ENCODE measurements at regions not wholly inside any gene's neighbourhood (a gene's known extent, or its start where the extent isn't known, plus 50 kb on each side); places are given as distances from the start of the nearest gene placed in this dataset.

DNA sequence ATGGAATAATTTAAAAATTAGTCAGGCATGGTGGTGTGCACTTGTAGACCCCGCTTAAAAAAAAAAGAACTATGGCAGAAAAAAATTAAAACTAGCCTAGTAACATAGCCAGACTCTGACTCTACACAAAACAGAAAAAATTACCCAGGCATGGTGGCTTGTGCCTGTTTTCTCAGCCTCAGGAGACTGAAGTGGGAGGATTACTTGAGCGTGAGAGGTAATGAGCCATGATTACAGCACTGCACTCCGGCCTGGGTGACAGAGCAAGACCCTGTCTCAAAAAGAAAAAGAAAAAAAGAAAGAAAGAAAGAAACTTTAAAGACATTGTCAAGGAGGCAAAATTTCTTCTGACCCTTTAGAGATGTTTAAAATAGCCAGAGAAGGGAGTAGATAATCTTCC is 109.0 kb upstream of the TMEM106B start:
- Histone ChIP-seq H3K4me3 (no peak overlapping the region), H3K27ac (no peak overlapping the region), H3K27me3 (no peaks in the 10 kb centered on the region), H3K9me3 (no peaks in the 10 kb centered on the region), H3K4me1 (no peaks in the 10 kb centered on the region), H3K36me3 (no peaks in the 10 kb centered on the region)
- TF ChIP-seq POLR2A (IDR thresholded peaks at IDR 0.05) = no peak
- TF ChIP-seq, protein P1, sequence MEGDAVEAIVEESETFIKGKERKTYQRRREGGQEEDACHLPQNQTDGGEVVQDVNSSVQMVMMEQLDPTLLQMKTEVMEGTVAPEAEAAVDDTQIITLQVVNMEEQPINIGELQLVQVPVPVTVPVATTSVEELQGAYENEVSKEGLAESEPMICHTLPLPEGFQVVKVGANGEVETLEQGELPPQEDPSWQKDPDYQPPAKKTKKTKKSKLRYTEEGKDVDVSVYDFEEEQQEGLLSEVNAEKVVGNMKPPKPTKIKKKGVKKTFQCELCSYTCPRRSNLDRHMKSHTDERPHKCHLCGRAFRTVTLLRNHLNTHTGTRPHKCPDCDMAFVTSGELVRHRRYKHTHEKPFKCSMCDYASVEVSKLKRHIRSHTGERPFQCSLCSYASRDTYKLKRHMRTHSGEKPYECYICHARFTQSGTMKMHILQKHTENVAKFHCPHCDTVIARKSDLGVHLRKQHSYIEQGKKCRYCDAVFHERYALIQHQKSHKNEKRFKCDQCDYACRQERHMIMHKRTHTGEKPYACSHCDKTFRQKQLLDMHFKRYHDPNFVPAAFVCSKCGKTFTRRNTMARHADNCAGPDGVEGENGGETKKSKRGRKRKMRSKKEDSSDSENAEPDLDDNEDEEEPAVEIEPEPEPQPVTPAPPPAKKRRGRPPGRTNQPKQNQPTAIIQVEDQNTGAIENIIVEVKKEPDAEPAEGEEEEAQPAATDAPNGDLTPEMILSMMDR (IDR thresholded peaks at IDR 0.05) = no peak
- intact Hi-C loops (cut with DNase I) = no loop called here
- WGBS (ENCODE audit: insufficient coverage, low coverage, low lambda C conversion rate, missing lambda C conversion rate) = 29% methylated on average over 3 of the region's 3 CpGs
- DNase-seq (no peak), ATAC-seq (no peak)

DNA sequence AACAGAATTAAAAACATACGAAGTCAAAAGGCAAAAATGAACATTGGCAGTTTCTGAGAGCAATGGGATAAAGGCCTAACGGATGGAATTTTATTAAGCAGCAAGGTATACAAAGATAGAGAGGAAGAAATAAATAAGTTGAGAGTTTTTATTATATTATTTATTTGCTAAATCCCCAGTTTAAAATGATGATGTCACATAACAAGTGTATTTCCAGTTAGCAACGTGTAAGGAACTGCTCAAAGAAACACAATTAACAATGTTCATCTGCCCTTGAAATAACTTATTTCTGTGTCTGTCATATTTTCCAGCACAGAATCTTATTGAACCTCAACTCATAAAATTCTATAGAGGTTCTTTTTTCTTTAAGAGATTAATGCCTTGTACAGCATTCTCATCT is 108.6 kb upstream of the TMEM106B start:
- DNase-seq = no peak
- no peaks in the 10 kb centered on the region for H3K9me3 ChIP-seq
- no peaks in the 10 kb centered on the region for H3K36me3 ChIP-seq
- intact Hi-C loops (cut with DNase I) = no loop called here
- WGBS (ENCODE audit: insufficient coverage, low coverage, low lambda C conversion rate, missing lambda C conversion rate) = 57% methylated on average over 3 of the region's 3 CpGs
- no peak for ATAC-seq
- no peak overlapping the region for H3K27ac ChIP-seq
- H3K4me1 ChIP-seq = no peaks in the 10 kb centered on the region
- no peaks in the 10 kb centered on the region for H3K27me3 ChIP-seq
- no peak overlapping the region for H3K4me3 ChIP-seq
- TF ChIP-seq, protein P1 (IDR thresholded peaks at IDR 0.05) = no peak
- no peak for TF ChIP-seq POLR2A (IDR thresholded peaks at IDR 0.05)

DNA sequence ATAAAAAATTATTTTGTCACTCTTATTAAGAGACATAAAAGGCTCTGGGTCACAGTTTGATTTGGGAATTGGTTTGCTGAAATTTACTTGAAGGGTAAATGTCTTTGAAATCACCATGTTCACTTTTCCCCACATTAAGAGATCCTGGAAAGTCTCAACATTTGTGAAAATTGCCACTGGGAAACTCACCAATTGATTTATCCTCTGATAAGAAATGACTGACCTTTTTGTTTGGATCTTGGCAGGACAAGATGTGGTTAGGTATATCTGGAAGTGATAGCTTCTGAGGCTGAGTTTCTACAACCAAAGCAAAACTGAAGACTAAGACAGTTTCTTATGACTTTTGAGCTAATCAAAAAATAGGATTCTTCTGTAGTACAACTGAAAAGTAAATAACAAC is 107.1 kb upstream of the TMEM106B start:
- H3K9me3 ChIP-seq = no peaks in the 10 kb centered on the region
- DNase-seq (no peak), ATAC-seq (no peak)
- no peaks in the 10 kb centered on the region for H3K4me1 ChIP-seq
- H3K27me3 ChIP-seq = no peaks in the 10 kb centered on the region
- no peak overlapping the region for H3K4me3 ChIP-seq
- no peaks in the 10 kb centered on the region for H3K36me3 ChIP-seq
- intact Hi-C loops (cut with DNase I) = no loop called here
- H3K27ac ChIP-seq = no peak overlapping the region
- TF ChIP-seq POLR2A (IDR thresholded peaks at IDR 0.05) = no peak
- TF ChIP-seq, protein P1 (IDR thresholded peaks at IDR 0.05) = no peak

DNA sequence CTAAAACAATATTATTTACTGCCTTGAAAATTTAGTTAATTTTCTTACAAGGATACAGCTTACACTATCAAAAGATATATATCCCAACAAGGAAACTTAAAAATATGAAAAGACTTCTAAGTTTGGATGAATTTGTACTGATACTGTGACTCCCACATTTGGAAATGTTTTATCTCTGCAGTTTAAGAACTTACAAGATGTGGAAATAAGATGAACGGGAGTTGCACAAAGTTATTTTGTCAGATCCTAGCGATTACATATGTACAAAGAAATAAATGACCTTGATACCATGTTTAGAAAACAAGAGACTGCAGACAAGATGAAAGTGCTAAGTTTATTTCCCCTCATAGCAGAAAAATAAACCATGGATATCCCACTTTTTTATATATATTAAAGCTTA is 103.7 kb upstream of the TMEM106B start:
- DNase-seq = no peak
- Histone ChIP-seq H3K9me3 (no peaks in the 10 kb centered on the region), H3K27ac (no peak overlapping the region), H3K36me3 (no peaks in the 10 kb centered on the region), H3K4me3 (no peak overlapping the region), H3K27me3 (no peaks in the 10 kb centered on the region), H3K4me1 (no peaks in the 10 kb centered on the region)
- WGBS (ENCODE audit: insufficient coverage, low coverage, low lambda C conversion rate, missing lambda C conversion rate) = 59% methylated on average over 2 of the region's 2 CpGs
- no peak for ATAC-seq
- intact Hi-C loops (cut with DNase I) = no loop called here
- TF ChIP-seq, protein P1 (IDR thresholded peaks at IDR 0.05) = no peak
- no peak for TF ChIP-seq POLR2A (IDR thresholded peaks at IDR 0.05)

DNA sequence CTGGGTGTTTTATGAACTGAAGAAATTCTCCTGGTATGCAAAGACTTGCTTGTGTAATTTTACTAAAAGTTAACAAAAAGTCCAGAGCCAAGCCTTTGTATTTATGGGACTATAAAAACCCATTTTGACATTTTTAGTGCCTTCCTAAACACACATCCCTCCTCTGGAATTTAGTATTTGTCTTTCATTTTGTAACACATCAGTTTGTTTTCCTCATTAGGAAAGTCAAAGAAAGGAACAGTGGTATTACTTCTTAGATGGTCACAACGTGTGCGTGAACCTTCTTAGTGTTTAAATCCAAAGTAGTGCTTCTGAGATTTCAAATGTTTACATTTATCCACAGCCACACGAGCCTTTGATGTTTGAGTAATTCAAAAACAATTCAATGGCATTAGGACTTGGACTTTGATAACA is 103.2 kb upstream of the TMEM106B start:
- Histone ChIP-seq H3K4me1 (no peaks in the 10 kb centered on the region), H3K4me3 (no peak overlapping the region), H3K36me3 (no peaks in the 10 kb centered on the region), H3K9me3 (no peaks in the 10 kb centered on the region), H3K27me3 (no peaks in the 10 kb centered on the region), H3K27ac (no peak overlapping the region)
- ATAC-seq (no peak), DNase-seq (no peak)
- intact Hi-C loops (cut with DNase I) = no loop called here
- TF ChIP-seq, protein P1 (IDR thresholded peaks at IDR 0.05) = no peak
- 16% methylated on average over 3 of the region's 3 CpGs for WGBS (ENCODE audit: insufficient coverage, low coverage, low lambda C conversion rate, missing lambda C conversion rate)

Measured in right lobe of liver (tissue), 6 donors.